Mammary epithelial cell (primary cell): ENCODE measurements at regions not wholly inside any gene's neighbourhood (a gene's known extent, or its start where the extent isn't known, plus 50 kb on each side); places are given as distances from the start of the nearest gene placed in this dataset.

Source experiments
- CTCF ChIP-seq, 2 donors: IDR thresholded peaks in 1 of 2; conservative IDR thresholded peaks in 1 of 2; 2 replicates each; pipeline ENCODE4 v1.5.1; 2011 to 2012; ENCODE audit warnings: inconsistent platforms in 2 of 2, low read length in 2 of 2, mild to moderate bottlenecking in 2 of 2, control low read depth in 1 of 2, low read depth in 1 of 2; ENCODE audit not compliant: insufficient read depth in 1 of 2; ENCODE audit errors: extremely low read depth in 1 of 2
- EZH2 ChIP-seq: IDR thresholded peaks from 2 replicates; pipeline ENCODE4 v1.6.1; 2012; ENCODE audit warnings: low read length, inconsistent platforms, borderline replicate concordance

GRCh38 chr14:34004881-34005280, 54.0 kb upstream of the EGLN3 start:
- no peak for TF ChIP-seq CTCF (conservative IDR thresholded peaks at IDR 0.05 in 1 of 2, IDR thresholded peaks at IDR 0.05 in 1 of 2; ENCODE audit: extremely low read depth in 1 of 2, insufficient read depth in 1 of 2, low read depth in 1 of 2, low read length in 2 of 2)
- TF ChIP-seq EZH2: no peak
